ENCODE measurements at regions not wholly inside any gene's neighbourhood (a gene's known extent, or its start where the extent isn't known, plus 50 kb on each side); places are given as distances from the start of the nearest gene placed in this dataset.

GRCh38 chr20:53857723-53858236 lies 212.6 kb downstream of the BCAS1 start:
- no peak for TF ChIP-seq CEBPB (IDR thresholded peaks at IDR 0.05)

- TF ChIP-seq TCF12 (IDR thresholded peaks at IDR 0.05; ENCODE audit: low read depth) (no peak), REST (IDR thresholded peaks at IDR 0.05; ENCODE audit: low read depth) (no peak), USF1 (IDR thresholded peaks at IDR 0.05) (no peak), ZBTB7A (IDR thresholded peaks at IDR 0.05; ENCODE audit: low read depth) (no peak), TAF1 (IDR thresholded peaks at IDR 0.05; ENCODE audit: low read depth) (no peak), MAX (IDR thresholded peaks at IDR 0.05) (no peak), CREB1 (IDR thresholded peaks at IDR 0.05; ENCODE audit: low read depth) (no peak), YY1 (IDR thresholded peaks at IDR 0.05; ENCODE audit: low read depth) (no peak), CEBPB (IDR thresholded peaks at IDR 0.05) (no peak), EGR1 (IDR thresholded peaks at IDR 0.05) (no peak), NFIC (IDR thresholded peaks at IDR 0.05) (no peak), RAD21 (IDR thresholded peaks at IDR 0.05; ENCODE audit: low read depth) (no peak), EP300 (IDR thresholded peaks at IDR 0.05; ENCODE audit: borderline replicate concordance) (no peak), TEAD4 (IDR thresholded peaks at IDR 0.05) (no peak), FOXM1 (IDR thresholded peaks at IDR 0.05; ENCODE audit: borderline replicate concordance, low read depth) (no peak)
These were observed 213.8 kb downstream of the BCAS1 start for GRCh38 chr20:53856300-53857295.

- TF ChIP-seq USF1 (IDR thresholded peaks at IDR 0.05), result no peak
- TF ChIP-seq CREB1 (IDR thresholded peaks at IDR 0.05; ENCODE audit: low read depth), result no peak
- no peak for TF ChIP-seq REST (IDR thresholded peaks at IDR 0.05; ENCODE audit: low read depth)
- no peak for TF ChIP-seq ZBTB7A (IDR thresholded peaks at IDR 0.05; ENCODE audit: low read depth)
- no peak for TF ChIP-seq EP300 (IDR thresholded peaks at IDR 0.05; ENCODE audit: borderline replicate concordance)
- no peak for TF ChIP-seq TEAD4 (IDR thresholded peaks at IDR 0.05)
- no peak for TF ChIP-seq NFIC (IDR thresholded peaks at IDR 0.05)
- TF ChIP-seq FOXM1 (IDR thresholded peaks at IDR 0.05; ENCODE audit: borderline replicate concordance, low read depth), result no peak
- TF ChIP-seq MAX (IDR thresholded peaks at IDR 0.05), result no peak
These were observed 214.7 kb downstream of the BCAS1 start for GRCh38 chr20:53855733-53856132.

- TF ChIP-seq CREB1 (IDR thresholded peaks at IDR 0.05; ENCODE audit: low read depth) (no peak), TEAD4 (IDR thresholded peaks at IDR 0.05) (no peak), EGR1 (IDR thresholded peaks at IDR 0.05) (no peak), MAX (IDR thresholded peaks at IDR 0.05) (no peak), REST (IDR thresholded peaks at IDR 0.05; ENCODE audit: low read depth) (no peak), TCF12 (IDR thresholded peaks at IDR 0.05; ENCODE audit: low read depth) (no peak), YY1 (IDR thresholded peaks at IDR 0.05; ENCODE audit: low read depth) (no peak), NFIC (IDR thresholded peaks at IDR 0.05) (no peak), FOXM1 (IDR thresholded peaks at IDR 0.05; ENCODE audit: borderline replicate concordance, low read depth) (no peak), CEBPB (IDR thresholded peaks at IDR 0.05) (no peak), ZBTB7A (IDR thresholded peaks at IDR 0.05; ENCODE audit: low read depth) (no peak), EP300 (IDR thresholded peaks at IDR 0.05; ENCODE audit: borderline replicate concordance) (no peak), TAF1 (IDR thresholded peaks at IDR 0.05; ENCODE audit: low read depth) (no peak), RAD21 (IDR thresholded peaks at IDR 0.05; ENCODE audit: low read depth) (no peak), USF1 (IDR thresholded peaks at IDR 0.05) (no peak)
These were observed 217.2 kb downstream of the BCAS1 start for GRCh38 chr20:53853111-53853713.

All from Ishikawa (cell line).